ENCODE measurements at regions not wholly inside any gene's neighbourhood (a gene's known extent, or its start where the extent isn't known, plus 50 kb on each side); places are given as distances from the start of the nearest gene placed in this dataset.
"Not testable (repeated sequence)": the region's sequence is repeated elsewhere in the genome, so short reads cannot be mapped to it uniquely, and the experiment has no call there.

GRCh38 chr2:228763379-228763981 is 507.6 kb downstream of the PID1 start:
- no peak for ATAC-seq
- Mint-ChIP-seq H3K9me3 (peaks cover 0 to 28% (median 5%) of the 10 kb centered on the region in 9 donors), H3K4me1 (peaks cover 0 to 3% (median 0%) of the 10 kb centered on the region in 4 donors), H3K27me3 (no peaks in the 10 kb centered on the region), H3K27ac (no peak overlapping the region), H3K36me3 (no peaks in the 10 kb centered on the region), H3K4me3 (no peak overlapping the region)
- no peak for DNase-seq
- POLR2A ChIA-PET = no interaction called here

GRCh38 chr2:228762565-228762964 is 508.5 kb downstream of the PID1 start:
- DNase-seq (no peak), ATAC-seq (no peak)
- H3K36me3 Mint-ChIP-seq = no peaks in the 10 kb centered on the region
- H3K4me3 Mint-ChIP-seq = no peak overlapping the region
- H3K27ac Mint-ChIP-seq = no peak overlapping the region
- POLR2A ChIA-PET = no interaction called here
- H3K9me3 Mint-ChIP-seq = peaks cover 0 to 28% (median 5%) of the 10 kb centered on the region in 9 donors
- no peaks in the 10 kb centered on the region for H3K27me3 Mint-ChIP-seq
- H3K4me1 Mint-ChIP-seq = peaks cover 0 to 3% (median 0%) of the 10 kb centered on the region in 4 donors

- H3K9me3 Mint-ChIP-seq = peaks cover 0 to 20% (median 11%) of the 10 kb centered on the region in 9 donors
- POLR2A ChIA-PET, DNase-seq, H3K27ac Mint-ChIP-seq, H3K27me3 Mint-ChIP-seq, H3K4me3 Mint-ChIP-seq, ATAC-seq, H3K4me1 Mint-ChIP-seq, H3K36me3 Mint-ChIP-seq: not testable (repeated sequence)
Observed at GRCh38 chr2:228755661-228756060, 515.4 kb downstream of the PID1 start.

- DNase-seq (no peak), ATAC-seq (no peak)
- Mint-ChIP-seq H3K27me3 (no peaks in the 10 kb centered on the region), H3K27ac (no peak overlapping the region), H3K36me3 (no peaks in the 10 kb centered on the region), H3K4me1 (no peaks in the 10 kb centered on the region), H3K4me3 (no peak overlapping the region), H3K9me3 (peaks cover 0 to 9% (median 0%) of the 10 kb centered on the region in 9 donors)
- POLR2A ChIA-PET = no interaction called here
Observed at GRCh38 chr2:228747483-228747882, 523.6 kb downstream of the PID1 start.

- peaks cover 0 to 2% (median 0%) of the 10 kb centered on the region in 3 donors for H3K36me3 Mint-ChIP-seq
- no peak overlapping the region for H3K4me3 Mint-ChIP-seq
- ATAC-seq = no peak
- peaks cover 3 to 30% (median 7%) of the 10 kb centered on the region in 9 donors for H3K9me3 Mint-ChIP-seq
- DNase-seq = no peak
- POLR2A ChIA-PET = no interaction called here
- H3K4me1 Mint-ChIP-seq = no peaks in the 10 kb centered on the region
- no peaks in the 10 kb centered on the region for H3K27me3 Mint-ChIP-seq
- H3K27ac Mint-ChIP-seq = no peak overlapping the region
Observed at GRCh38 chr2:228738671-228739380, 532.3 kb downstream of the PID1 start.

GRCh38 chr2:228735697-228736096 is 535.4 kb downstream of the PID1 start:
- DNase-seq = no peak
- Mint-ChIP-seq H3K27me3 (no peaks in the 10 kb centered on the region), H3K4me1 (no peaks in the 10 kb centered on the region), H3K27ac (no peak overlapping the region), H3K4me3 (no peak overlapping the region), H3K9me3 (peaks cover 3 to 25% (median 7%) of the 10 kb centered on the region in 9 donors), H3K36me3 (peaks cover 0 to 2% (median 0%) of the 10 kb centered on the region in 3 donors)
- no peak for ATAC-seq
- POLR2A ChIA-PET = no interaction called here

- Mint-ChIP-seq H3K27me3 (no peaks in the 10 kb centered on the region), H3K9me3 (peaks cover 0 to 17% (median 4%) of the 10 kb centered on the region in 9 donors), H3K36me3 (no peaks in the 10 kb centered on the region), H3K4me3 (no peak overlapping the region), H3K4me1 (no peaks in the 10 kb centered on the region), H3K27ac (no peak overlapping the region)
- POLR2A ChIA-PET = no interaction called here
- no peak for DNase-seq
- no peak for ATAC-seq
Observed at GRCh38 chr2:228731517-228731916, 539.6 kb downstream of the PID1 start.

- ATAC-seq (no peak), DNase-seq (no peak)
- Mint-ChIP-seq H3K36me3 (no peaks in the 10 kb centered on the region), H3K4me1 (no peaks in the 10 kb centered on the region), H3K27me3 (no peaks in the 10 kb centered on the region), H3K27ac (no peak overlapping the region), H3K4me3 (no peak overlapping the region), H3K9me3 (peaks cover 0 to 20% (median 4%) of the 10 kb centered on the region in 9 donors)
- POLR2A ChIA-PET = no interaction called here
Observed at GRCh38 chr2:228728961-228729360, 542.1 kb downstream of the PID1 start.

- Mint-ChIP-seq H3K36me3 (no peaks in the 10 kb centered on the region), H3K27ac (no peak overlapping the region), H3K27me3 (no peaks in the 10 kb centered on the region), H3K4me3 (no peak overlapping the region), H3K4me1 (no peaks in the 10 kb centered on the region), H3K9me3 (peaks cover 0 to 25% (median 7%) of the 10 kb centered on the region in 9 donors)
- POLR2A ChIA-PET = no interaction called here
- DNase-seq = no peak
- ATAC-seq = no peak
Observed at GRCh38 chr2:228725031-228725430, 543.5 kb upstream of the SPHKAP start.

- Mint-ChIP-seq H3K36me3 (no peaks in the 10 kb centered on the region), H3K27me3 (no peaks in the 10 kb centered on the region), H3K27ac (no peak overlapping the region), H3K4me3 (no peak overlapping the region), H3K9me3 (peaks cover 0 to 24% (median 7%) of the 10 kb centered on the region in 9 donors), H3K4me1 (no peaks in the 10 kb centered on the region)
- DNase-seq (no peak), ATAC-seq (no peak)
- POLR2A ChIA-PET = no interaction called here
Observed at GRCh38 chr2:228723599-228723998, 542.1 kb upstream of the SPHKAP start.

GRCh38 chr2:228722311-228722710 is 540.8 kb upstream of the SPHKAP start:
- no peaks in the 10 kb centered on the region for H3K27me3 Mint-ChIP-seq
- DNase-seq = no peak
- no peaks in the 10 kb centered on the region for H3K36me3 Mint-ChIP-seq
- H3K9me3 Mint-ChIP-seq = peaks cover 0 to 23% (median 7%) of the 10 kb centered on the region in 9 donors
- no peak overlapping the region for H3K4me3 Mint-ChIP-seq
- ATAC-seq = no peak
- H3K27ac Mint-ChIP-seq = no peak overlapping the region
- POLR2A ChIA-PET = no interaction called here
- H3K4me1 Mint-ChIP-seq = no peaks in the 10 kb centered on the region

- ATAC-seq = no peak
- no peak overlapping the region for H3K27ac Mint-ChIP-seq
- no peaks in the 10 kb centered on the region for H3K36me3 Mint-ChIP-seq
- H3K27me3 Mint-ChIP-seq = no peaks in the 10 kb centered on the region
- POLR2A ChIA-PET = no interaction called here
- no peaks in the 10 kb centered on the region for H3K4me1 Mint-ChIP-seq
- no peak for DNase-seq
- H3K4me3 Mint-ChIP-seq = no peak overlapping the region
- peaks cover 0 to 20% (median 7%) of the 10 kb centered on the region in 9 donors for H3K9me3 Mint-ChIP-seq
Observed at GRCh38 chr2:228720895-228721294, 539.4 kb upstream of the SPHKAP start.

- Mint-ChIP-seq H3K4me1 (no peaks in the 10 kb centered on the region), H3K9me3 (peaks cover 5 to 22% (median 10%) of the 10 kb centered on the region in 9 donors), H3K27me3 (no peaks in the 10 kb centered on the region), H3K36me3 (no peaks in the 10 kb centered on the region), H3K27ac (no peak overlapping the region), H3K4me3 (no peak overlapping the region)
- DNase-seq (no peak), ATAC-seq (no peak)
- POLR2A ChIA-PET = no interaction called here
Observed at GRCh38 chr2:228709788-228710371, 528.4 kb upstream of the SPHKAP start.
